GM19035 (cell line): ENCODE measurements at regions not wholly inside any gene's neighbourhood (a gene's known extent, or its start where the extent isn't known, plus 50 kb on each side); places are given as distances from the start of the nearest gene placed in this dataset.

ENCODE experiments used
- ATAC-seq: cut with Tn5 transposase; IDR thresholded peaks from one replicate; pipeline ENCODE4 v1.9.1; 2021; ENCODE audit not compliant: unreplicated experiment

DNA sequence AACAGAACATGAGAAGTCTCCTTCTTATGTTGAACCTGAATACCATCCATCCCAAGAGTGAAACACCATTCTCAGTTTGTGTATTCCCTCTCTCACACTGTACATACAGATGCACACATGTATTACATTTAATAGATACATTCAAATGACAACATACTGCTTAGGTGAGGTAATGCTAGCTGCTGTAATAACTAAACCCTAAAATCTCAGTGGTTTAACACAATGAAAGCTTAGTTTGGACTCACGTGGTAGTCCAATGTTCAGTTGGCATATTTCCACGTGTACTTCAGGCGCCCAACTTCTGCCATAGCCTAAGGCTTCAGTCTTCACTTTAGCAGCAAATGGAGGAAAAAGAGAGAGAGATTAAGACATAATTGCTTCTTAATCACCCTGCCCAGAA, 351.1 kb upstream of the PMFBP1 start:
- ATAC-seq: no peak

DNA sequence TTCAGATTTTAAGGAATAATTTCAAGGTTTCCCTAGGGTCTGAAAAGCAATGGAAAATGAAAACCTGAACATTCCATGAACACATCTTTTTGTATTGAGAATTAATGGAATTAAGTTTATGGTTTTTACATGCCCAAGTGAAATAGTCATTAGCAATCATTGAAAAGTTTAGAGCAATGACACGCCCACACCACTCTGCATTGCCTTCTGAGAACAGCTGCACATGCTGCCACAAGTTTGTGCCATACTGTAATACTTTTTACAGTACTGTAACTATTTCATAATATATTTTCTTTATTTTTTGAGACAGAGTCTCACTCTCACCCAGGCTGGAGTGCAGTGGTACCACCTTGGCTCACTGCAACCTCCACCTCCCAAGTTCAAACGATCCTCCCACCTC, 345.2 kb upstream of the PMFBP1 start:
- no peak for ATAC-seq

DNA sequence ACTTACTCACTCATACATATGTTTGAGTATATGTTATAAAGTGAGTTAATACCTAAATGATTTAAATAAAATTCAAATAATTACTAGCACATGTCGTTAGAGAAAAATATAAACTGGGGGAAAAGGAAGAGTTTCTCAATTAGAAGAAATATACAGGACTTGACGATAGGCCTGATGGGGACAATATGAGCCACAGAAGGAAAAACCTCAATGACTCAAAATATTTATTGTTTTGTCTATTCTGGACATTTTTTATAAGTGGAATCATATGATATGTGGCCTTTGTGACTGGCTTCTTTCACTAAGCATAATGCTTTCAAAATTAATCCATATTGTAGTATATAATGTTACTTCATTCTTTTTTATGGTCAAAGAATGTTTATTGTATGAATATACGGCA, 339.2 kb upstream of the PMFBP1 start:
- no peak for ATAC-seq

DNA sequence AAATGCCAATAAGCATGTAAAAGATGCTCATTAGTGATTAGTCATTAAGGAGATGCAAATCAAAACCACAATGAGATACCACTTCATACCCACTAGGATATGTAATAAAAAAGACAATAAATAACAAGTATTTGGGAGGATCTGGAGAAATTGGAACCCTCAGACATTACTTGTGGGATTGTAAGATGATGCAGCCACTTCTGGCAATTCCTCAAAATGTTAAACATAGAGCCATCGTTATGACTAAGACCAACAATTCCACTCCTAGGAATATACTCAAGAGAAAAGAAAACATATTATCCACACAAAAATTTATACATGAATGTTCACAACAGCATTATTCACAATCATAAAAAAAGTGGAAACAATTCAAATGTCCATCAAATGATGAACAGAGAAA, 336.2 kb upstream of the PMFBP1 start:
- ATAC-seq: no peak

DNA sequence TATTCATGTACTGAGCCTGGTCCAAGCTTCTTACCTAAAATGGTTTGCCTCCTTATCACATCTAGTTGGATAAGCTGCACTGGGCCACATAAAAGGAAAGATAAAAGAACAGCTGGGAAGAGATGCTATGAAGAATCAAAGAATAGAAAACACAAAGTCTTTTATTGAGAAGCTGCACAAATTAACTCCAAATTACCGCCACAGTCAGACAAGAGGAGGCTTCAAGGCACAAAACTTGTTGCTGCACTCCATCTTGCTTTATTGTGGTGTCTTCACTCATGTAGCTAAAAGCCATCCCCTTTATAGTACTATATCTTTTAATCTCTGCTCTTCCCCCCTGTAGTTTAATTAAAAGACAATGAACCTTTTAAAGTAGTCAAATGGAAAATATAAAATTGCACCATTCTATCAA, 330.6 kb upstream of the PMFBP1 start:
- ATAC-seq: no peak

DNA sequence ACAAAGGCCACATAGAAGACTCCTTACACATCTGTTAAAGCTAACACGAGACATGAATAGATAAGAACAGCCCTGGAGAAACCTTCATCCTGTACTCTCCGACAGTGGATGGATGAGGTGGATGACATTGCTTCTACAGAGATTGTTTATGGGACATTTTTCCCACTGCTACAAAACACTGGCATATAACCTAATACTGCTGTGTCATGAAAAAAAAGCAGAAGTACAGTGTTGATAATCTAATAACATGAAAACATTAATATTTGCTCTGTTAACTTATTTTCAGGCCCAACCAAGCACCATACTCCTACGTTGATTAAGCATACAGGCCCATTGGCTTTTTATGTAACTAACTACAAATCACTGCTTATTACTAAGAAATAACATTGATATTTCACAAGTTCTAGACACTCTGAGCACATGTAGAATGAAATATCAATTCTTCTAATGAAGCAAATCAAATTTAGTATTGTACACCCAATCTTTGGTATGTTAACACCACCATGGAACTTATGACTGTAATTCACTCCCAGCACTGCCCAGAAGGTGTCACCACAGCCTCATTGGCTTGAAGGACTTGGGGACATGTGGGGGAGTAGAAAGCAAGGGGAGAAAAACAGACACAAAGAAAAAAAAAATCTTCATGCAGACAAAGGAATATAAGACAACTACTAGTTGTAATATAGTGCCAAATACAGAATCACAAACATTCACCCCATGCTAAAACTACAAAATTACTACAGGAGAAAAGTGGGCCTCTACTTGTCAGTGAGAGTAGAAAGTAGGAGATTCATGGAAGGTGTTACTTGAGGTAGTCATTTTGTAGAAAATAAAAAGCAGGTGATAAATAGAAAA, 330.0 kb upstream of the PMFBP1 start:
- peak; percentile 85 for ATAC-seq

DNA sequence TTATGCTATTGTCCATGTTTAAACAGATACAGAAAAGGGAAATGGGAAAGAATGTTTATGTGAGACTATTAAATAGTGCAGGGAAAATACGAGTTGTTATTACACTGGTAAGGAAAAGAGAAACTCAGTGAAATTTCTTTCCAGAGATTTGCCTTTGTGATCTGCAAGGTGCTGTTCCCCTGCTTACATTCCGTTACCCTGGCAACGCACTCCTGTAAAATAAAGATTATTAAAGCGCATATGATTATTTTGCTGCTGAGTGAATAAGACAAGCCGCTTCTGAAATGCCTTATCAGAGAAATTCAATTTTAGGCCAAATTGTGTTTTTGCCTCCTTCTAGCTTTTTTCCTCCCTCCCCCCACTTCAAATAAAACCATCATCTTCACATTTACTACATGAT, 328.6 kb upstream of the PMFBP1 start:
- ATAC-seq: no peak

DNA sequence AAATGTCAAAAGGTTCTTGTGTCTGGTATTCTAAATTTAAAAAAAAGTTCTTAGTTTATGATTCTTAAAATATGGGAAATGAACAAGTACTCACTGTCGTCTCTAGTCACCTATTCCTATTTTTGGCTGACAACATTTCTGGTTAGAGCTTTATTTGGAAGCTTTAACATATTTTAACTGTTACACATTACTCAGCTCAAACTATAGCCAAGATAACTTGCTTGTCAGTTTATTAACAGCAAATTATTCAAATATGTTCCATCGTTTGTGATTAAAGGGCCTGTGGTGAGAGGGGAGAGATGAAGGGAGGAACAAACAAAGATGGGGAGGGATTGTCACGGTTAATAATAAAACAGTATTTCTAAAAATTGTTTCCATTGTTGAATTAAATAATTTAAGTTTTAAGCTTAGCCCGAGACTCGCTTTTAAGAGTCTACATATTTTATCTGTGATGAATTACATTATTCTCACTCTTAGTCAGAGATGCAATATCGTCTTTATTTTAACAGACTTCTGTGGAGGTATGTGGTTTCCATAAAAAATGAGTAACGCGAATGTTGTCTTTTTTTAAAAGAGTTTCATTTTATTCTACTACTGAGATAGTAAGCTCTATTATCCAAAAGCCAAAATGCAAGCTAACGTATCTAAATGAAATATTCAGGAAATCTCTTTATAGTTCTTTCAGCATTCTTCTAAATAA, 321.9 kb upstream of the PMFBP1 start:
- no peak for ATAC-seq

DNA sequence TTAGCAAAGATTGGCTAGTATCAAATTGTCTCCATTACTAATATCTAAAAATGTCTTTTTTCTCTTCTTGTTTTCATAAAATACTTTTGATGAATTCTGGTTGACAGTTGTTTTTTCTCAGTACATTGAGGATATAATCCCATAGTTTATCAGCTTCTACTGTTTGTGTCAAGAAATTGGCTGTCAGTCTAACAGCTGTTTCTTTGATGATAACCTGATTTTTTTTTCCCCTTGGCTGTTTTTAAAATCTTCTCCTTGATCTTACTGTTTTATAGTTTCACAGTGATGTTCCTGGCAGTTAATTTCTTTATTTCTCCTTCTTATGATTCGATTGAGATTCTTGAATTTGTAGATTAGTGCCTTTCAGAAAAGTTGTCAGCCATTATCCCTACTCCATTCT, 315.3 kb upstream of the PMFBP1 start:
- ATAC-seq: no peak

DNA sequence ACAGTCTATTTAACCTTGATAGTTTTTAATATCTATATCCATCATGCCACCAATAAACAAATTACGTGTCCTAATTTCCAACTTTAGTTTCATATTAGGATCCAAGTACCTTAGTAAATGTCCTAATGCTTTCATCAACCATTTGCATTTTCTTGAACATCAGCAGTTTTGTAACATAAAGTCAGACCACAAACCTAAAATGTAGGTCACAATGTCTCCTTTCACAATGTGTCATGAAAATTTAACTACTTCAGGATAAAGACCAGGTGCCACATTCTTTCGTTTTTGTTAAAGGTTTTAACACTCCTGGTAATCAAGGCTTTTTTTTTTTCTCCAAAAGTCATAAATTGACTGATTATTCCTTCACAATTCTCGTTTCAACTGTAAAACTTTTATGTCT, 310.7 kb upstream of the PMFBP1 start:
- ATAC-seq: no peak

DNA sequence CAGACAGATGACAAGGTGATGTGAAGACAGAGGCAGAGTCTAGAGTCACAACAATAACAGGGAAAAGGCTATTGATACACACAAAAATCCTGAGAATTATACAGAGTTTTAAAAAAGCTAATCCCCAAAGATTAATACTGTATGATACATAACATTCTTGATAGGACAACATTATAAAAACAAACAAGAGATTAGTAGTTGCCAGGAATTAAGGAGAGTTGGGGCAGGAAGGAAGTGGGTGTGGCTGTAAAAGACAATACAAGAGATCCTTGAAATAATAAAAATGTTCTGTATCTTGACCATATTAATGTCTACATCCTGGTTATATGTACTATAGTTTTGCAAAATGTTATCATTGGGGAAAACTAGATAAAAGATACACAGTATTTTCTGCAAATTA, 309.5 kb upstream of the PMFBP1 start:
- no peak for ATAC-seq

DNA sequence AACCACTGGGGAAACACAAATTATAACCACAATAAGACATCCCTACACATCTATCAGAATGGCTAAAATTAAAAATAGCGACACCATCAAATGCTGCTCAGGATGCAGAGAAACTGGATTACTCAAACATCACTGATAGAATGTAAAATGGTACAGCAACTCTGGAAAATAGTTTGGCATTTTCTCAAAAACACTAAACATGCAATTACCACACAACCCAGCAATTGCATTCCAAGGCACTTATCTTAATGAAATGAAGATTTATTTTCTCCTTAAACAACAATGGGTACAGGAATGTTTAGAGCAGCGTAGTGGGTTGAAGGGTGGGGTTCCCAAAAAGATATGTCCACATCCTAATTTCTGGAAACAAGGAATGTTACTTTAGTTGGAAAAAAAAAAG, 309.0 kb upstream of the PMFBP1 start:
- no peak for ATAC-seq

DNA sequence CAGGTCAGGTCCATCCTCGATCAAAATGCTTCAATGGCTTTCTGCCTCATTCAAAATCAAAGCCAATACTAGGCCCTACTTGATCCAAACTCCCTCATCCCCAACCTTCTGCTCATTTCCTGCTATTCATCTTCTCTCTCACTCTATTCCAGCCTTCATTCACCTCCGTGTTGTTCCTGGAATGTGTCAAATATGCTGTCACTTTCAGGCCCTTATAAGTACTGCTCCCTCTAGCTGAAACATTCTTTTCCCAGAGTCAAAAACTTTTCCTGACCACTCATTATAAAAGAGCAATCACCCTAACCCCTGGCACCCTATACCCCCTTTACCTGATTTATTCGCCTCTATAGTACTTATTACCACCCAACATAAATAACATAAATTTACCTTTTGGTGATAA, 303.7 kb upstream of the PMFBP1 start:
- no peak for ATAC-seq

DNA sequence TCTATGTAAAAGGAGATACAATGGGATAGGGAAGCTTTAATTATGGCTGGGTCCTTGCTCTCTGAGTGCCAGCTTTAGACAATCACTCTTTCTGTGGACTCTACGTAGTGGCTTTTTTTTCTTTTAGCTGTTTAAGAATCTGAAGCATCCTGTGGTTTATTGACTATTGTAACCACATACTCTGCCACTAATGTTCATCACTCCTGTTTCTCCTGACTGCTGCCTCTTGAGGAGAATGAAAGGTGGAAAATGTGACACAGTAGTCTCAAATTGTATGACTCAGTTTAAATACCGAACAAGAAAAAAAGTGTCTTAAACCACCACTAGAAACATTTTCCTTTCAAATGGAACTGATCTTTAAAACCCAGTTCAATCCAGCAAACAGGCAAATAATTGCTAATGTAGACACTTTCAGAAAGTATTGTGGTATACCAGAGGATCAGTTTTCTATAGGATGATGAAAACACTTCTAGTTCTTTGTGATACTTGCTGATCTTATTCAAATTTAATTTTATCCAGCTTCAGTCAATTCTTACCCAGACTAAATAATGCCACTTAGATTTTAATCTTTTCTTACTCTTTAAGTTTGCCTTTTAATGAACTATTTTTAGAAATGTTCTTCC, 302.7 kb upstream of the PMFBP1 start:
- no peak for ATAC-seq

DNA sequence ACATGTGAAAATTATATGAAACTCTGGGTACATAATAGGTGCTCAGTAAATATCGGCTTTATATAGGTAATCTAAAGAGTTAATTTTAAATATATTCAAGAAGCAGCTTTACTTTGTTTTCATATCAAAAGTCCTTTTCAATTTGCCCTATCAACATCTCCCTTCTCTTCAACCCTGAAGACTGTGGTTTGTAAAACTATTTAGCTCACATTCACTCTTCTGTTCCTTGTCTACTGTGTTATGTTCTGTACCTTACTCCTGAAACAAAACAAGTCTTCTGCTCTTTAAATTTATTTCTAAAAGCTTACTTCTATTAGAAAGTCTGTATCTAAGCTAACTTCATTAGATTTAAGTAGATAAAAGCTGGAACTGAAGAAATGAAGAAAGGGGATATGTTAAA, 301.7 kb upstream of the PMFBP1 start:
- no peak for ATAC-seq

DNA sequence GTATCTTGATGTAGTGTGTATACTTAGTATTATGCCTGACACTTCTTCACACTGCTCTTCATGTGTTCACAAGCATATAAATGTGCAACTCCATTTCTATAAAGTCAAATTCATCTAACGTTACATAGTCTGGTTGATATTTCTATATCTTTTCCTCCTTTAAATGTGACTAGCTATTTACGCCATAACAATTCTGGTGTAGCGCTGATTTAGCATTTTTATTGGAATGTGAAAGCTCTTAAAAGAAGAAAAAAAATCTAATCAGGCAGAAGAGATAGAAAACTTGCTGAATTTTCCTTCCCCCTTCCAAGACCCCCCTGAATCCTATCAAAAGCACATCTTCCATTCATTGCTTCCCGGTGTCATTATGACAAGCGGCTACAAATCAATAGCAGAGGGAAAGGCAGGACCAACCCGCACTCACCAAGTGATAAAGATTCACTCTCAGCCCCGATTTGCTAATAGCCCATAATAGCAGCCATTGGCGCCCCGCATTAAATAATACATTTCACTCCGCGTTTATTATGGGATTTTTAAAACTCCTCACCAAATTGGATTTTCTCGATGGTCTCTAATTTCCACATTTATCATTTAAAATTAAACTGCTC, 299.5 kb upstream of the PMFBP1 start:
- no peak for ATAC-seq

DNA sequence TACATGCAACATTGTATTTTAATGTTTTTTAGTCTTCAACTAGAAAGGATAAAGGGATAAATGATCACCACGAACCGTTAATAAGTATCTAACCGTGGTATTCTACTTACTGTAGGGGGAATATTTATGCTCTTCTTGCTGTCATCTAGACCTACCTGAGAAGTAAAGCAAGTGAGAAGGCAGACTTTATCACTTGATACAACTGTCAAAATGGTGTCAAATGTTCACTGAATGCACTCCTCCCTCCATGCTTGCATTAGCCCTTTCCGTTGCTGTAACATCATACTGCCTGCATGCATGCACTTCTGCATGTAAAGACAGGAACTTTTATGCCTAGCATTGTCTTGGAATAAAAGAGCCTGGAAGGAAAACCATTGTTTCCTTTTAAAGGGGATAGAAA, 298.6 kb upstream of the PMFBP1 start:
- no peak for ATAC-seq

DNA sequence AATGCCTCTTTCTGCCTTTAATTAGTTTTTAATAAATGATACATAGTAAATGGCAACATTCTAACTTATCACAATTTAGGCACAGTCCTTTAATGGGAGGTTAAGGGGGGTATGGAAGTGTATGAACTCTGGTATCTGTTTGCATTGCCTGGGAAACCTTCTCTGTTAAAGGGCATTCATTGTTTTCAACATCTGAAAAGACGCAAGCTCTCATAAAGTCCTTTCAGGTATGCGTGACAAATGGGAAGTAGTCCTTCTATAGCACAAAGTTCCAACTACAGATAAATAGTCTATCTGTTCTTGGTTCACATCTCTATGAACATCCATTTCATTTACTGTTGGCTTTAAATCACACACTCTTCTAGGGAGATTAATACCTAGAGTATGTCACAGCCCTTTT, 298.0 kb upstream of the PMFBP1 start:
- no peak for ATAC-seq

DNA sequence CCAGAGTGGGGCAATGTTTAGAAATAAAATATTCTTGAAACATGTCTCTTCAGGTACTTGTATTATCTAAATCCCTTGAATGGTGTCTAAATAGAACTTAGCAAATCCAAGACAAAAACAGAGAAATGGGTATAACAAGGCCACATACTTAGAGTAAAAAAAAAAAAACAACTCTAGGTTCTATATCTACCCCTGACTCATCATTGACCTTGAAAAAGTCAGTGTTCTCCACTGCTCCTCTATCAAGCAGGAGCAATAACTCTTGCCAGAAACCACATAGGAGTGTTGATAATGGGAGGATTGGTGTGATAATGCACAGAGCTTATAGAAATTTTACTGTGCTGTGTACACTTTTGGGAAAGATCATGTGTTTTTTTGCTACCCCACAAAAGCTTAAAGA, 296.6 kb upstream of the PMFBP1 start:
- no peak for ATAC-seq

DNA sequence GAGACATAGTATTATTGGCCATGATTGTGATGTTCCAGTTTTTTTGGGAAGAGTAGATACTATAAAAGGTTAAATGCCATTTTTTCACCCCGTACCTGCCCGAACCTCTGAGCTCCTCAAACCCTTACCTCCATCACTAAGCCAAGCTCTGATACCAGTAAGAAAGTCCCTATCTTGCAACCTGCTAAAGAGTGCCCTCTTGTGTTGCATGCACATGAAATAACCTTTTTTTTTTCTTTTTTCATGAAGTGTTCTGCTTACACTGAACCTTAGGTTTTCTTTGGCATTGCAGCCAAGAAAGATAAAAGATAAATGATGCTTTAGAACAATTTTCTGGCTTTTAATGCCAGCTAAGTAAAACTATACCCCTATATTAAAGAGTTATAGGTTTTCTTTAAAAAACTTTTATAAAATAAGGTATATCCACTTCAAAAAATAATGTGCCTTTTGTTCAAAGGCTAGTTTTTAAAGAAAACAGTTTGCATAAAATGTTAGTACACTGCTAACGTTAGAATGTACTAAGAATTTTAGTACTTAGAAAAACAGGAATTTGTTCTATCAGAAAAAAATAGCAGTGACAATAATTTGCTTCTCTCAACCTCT, 295.3 kb upstream of the PMFBP1 start:
- peak; percentile 55 for ATAC-seq

DNA sequence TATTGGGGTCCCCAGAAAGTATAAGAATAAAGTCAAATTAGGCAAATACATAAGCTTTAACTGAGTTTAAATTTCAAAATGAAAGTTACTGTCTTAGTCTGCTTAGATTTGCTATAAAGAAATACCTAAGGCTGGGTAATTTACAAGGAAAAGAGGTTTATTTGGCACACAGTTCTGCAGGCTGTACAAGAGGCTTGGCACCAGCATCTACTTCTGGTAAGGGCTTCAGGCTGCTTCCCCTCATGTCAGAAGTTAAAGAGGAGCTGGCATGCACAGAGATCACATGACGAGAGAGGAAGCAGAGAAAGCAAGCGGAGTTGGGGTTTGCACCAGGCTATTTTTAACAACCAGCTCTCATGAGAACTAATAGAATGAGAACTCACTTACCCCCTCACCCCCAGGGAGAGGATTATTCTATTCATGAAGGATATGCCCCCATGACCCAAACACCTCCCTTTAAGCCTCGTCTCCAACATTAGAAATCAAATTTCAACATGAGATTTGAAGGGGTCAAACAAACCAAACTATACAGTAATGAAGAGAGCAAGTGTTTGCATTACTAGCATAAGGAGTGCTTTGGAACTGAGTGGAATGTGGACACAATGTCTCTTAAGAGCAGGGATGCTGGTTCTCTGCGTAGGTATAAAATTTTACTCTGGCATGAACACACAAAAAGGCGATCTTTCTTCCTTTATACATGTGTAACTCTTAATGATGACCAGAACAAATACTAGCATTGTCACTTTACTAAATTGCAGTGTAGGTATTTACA, 292.8 kb upstream of the PMFBP1 start:
- ATAC-seq: no peak
